NCI-H510A treated with DMSO at 0.1 percent for 48 hours (cell line): ENCODE measurements at regions not wholly inside any gene's neighbourhood (a gene's known extent, or its start where the extent isn't known, plus 50 kb on each side); places are given as distances from the start of the nearest gene placed in this dataset.
"Not testable (repeated sequence)": the region's sequence is repeated elsewhere in the genome, so short reads cannot be mapped to it uniquely, and the experiment has no call there.

ENCODE experiments used
- DNase-seq: peaks from one replicate; lab custom pipeline; 2025; lab: John Stamatoyannopoulos, UW

DNA sequence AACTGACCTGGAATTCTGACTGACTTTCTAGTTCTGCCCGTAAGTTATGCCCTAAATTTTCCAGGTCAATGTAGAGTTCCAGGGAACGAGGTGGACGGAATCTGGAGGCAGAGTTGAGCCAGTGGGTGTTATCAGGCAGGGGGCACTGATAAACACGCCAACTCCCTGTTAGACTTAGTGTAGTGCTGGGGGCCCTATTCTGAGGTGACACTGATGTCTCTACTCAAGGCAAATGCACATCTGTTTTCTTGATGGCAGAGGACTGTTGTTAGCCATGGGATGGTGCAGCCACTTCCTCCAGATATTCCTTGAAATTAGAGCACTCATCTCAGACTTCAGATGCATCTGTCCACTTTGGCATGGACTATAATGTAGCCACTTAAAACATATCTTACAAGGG is 83.5 kb downstream of the C9orf152 start:
- no peak for DNase-seq

- DNase-seq, result no peak
Observed at GRCh38 chr9:110125207-110125751, 82.7 kb downstream of the C9orf152 start.

GRCh38 chr9:110125763-110126351 is 82.1 kb downstream of the C9orf152 start:
- DNase-seq, result no peak

GRCh38 chr9:110126499-110126941 is 81.4 kb downstream of the C9orf152 start:
- DNase-seq, result no peak

GRCh38 chr9:110126986-110127864 is 80.7 kb downstream of the C9orf152 start:
- DNase-seq, result no peak

GRCh38 chr9:110128664-110129329 is 79.2 kb downstream of the C9orf152 start:
- no peak for DNase-seq

DNA sequence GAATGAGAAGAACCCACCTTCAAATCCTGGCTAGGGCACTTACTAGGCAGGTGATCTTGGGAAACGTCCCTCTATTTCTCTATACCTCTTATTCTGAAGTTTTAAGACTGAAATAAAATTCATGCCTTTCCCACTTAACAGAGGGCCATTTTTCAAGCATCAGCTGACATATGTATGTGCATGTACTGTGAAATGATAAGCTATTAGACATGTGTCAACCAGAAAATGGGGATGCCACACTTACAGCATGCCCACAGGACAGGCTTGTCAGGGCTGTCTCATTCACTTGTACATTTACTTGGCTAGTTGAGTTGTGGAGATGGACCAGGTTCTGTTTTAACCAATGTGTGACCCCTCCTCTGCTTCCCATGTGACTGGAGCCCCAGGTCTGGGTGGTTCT is 78.5 kb downstream of the C9orf152 start:
- no peak for DNase-seq

GRCh38 chr9:110130211-110130610 is 77.7 kb downstream of the C9orf152 start:
- no peak for DNase-seq

DNA sequence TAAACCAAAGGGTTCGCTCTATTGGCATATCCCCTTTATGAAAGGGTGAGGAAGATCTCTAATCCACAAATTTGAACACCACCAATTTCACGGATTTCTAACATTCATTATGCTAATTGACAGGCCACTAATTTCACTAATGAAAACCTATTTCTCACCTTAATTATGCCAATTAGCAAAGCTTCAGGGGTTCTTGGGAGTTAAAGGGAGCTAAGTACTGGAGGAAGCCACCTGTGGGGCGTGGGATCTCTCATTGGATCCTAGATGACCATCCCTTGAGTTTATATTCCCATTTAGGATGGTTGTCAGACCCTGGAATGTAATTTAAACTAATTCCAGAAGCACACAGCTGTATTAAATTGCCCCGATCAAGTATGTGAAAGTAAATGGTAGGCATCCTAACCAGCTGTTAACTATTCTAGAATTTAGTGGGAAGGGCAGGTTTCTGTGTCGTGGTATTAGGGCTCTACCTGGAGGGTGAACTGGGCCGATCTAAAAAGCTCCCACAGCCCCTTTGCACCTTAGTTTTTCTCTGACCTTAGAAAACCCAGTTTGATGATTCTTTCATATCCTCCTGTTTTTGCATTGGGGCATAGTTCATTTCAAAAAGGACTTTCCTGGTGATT is 77.1 kb downstream of the C9orf152 start:
- no peak for DNase-seq

DNA sequence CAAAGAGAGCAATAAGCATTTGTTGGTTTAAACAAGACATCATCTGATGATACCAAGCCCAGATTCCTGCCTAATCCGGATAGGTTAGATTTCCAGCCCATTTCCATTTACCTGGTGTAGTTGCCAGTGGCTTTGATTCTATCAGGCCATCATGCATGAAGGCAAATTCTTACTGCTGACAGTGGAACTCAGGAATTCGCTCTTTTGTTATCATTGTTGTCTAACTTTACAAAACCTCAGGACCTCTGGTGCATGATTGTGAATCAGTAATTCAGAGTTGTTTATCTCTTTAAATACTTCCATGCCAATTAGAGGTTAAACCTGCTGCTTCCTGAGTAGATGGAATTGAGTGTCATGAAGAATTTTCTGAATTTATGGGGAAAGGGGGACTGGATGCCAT is 76.5 kb downstream of the C9orf152 start:
- DNase-seq, result no peak

DNA sequence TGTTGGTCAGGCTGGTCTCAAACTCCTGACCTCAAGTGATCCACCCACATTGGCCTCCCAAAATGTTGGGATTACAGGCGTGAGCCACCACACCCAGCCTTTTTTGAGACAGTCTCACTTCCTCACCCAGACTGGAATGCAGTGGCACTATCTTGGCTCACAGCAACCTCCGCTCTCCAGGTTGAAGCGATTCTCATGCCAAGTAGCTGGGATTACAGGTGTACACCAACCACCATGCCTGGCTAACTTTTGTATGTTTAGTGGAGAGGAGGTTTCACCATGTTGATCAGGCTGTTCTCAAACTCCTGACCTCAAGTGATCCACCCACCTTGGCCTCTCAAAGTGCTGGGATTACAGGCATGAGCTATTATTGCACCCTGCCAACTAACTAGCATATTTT is 75.4 kb downstream of the C9orf152 start:
- DNase-seq, result not testable (repeated sequence)

DNA sequence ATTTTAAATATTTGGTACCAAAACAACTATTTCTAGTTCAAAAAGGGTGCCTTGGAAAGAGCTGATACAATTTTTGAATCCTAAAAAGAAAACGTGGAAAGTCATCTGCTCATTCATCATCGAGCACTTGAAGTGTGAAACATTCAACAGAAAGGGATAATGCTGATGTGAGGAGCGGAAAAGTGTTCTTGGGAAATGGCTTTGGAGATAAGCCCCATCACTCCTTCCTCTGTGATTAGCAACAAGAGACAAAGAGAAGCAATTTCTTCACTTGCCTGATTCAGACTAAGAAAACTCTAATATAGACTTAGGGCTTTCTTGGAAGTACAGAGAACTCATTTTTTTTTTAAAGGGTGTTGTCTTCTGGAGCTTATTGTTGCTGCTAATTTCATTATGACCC is 74.9 kb downstream of the C9orf152 start:
- no peak for DNase-seq

GRCh38 chr9:110133608-110134210 is 74.2 kb downstream of the C9orf152 start:
- no peak for DNase-seq

GRCh38 chr9:110135846-110136245 is 72.1 kb downstream of the C9orf152 start:
- DNase-seq, result no peak

DNA sequence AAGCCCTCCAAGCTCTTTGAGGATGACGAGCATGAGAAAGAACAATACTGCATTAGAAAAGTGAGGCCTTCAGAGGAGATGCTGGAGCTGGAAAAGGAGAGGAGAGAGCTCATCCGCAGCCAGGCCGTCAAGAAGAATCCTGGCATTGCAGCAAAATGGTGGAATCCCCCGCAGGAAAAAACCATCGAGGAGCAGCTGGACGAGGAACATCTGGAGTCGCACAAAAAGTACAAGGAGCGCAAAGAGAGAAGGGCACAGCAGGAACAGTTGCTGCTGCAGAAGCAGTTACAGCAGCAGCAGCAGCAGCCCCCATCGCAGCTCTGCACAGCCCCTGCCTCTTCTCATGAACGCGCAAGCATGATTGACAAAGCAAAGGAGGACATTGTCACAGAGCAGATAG is 71.2 kb downstream of the C9orf152 start:
- no peak for DNase-seq

DNA sequence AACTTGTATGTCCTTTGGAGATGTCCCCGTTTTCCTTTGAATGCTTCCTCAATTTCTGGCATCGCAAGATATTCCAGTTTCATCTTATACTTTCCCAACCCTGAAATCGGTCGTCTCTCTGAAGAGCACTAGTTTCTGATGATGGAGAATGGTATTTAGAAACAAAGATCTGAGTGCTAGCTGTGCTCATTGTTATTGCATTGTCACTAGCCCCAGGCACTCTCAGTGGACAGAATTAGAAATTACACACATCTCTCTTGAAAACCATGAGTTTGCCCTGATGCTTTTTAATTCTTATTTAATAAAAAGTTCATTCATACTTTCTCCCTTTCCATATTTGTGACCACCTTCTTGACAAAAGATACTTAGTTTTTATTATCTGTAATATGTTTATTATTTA is 67.7 kb downstream of the C9orf152 start:
- no peak for DNase-seq

DNA sequence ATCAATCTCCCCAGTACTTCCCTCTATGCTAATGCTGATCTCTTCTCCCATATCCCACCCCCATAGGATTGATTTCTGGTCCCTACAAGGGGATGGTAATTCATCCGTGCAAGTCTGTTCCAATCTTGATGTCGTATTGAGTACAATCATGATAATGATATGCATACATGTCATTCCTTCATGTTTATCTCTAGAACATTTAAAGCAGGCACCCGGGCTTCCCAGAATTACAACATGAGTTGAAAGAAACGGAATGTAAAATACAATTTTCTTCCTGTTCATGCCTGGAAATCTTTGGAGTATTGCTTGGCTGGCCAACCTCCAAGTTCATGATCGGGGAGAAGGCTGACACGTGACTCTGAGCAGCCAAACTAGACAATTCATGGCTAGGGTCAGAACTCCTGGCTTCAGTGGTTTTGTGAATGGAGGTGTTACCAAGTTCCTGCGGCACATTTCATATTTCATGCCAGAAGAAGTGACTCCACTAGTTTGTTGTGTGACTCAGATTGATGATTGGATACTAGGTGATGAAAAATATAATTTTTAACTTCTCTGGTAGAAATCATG is 66.6 kb downstream of the C9orf152 start:
- no peak for DNase-seq

GRCh38 chr9:110142253-110142652 is 65.7 kb downstream of the C9orf152 start:
- DNase-seq, result peak; percentile 49

DNA sequence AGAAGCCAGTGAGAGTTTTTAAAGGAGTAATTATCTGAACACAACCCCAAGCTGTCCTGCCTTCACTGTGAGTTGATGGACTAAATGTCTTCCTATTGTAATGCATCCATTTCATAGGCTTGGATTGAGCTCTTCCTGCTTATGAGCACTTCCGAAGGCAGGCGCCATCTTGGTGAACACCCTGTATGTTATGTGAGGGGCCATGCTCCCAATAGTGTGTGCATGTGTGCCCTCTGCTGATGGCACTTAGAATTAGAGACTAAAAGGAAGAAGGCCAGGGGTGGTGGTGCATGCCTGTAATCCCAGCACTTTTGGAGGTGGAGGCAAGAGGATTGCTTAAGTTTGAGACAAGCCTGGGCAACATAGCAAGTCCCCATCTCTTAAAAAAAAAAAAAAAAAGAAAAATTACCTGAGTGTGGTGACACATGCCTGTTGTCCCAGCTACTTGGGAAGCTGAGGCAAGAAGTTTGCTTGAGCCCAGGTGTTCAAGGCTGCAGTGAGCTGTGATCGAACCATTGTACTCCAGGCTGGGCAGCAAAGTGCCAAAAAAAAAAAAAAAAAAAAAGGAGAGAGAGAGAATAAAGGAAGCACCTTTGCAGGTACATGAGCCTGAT is 65.0 kb downstream of the C9orf152 start:
- DNase-seq, result peak; percentile 56

- no peak for DNase-seq
Observed at GRCh38 chr9:110143485-110143884, 64.5 kb downstream of the C9orf152 start.

DNA sequence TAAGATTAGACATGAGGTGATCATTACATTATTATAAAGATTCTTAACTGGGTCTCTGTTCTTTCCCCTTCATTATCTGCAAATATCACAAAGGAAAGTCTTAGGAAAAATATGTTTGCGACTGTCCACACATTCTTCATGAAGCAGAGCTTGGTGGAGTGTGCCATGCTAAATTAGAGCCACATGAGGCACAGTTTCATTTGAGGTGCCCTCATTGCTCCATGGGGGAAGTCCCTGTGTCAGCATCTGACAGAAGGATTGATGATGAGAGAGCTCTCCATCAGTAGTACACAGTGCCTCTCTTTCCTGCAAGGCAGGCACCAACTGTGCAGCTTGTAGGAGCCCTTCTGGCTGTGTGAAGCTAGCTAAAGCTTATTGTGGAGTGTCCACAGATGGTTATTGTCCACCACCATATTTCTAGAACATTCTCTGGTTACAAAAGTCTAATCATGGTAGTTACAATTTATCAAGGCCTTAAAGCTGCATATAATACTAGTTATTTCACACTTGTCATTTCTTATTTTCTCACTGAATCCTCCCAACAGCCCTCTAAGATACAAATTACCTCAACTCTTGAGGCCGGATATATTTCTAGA is 63.9 kb downstream of the C9orf152 start:
- DNase-seq, result no peak
